HG03521 (cell line): ENCODE measurements at regions not wholly inside any gene's neighbourhood (a gene's known extent, or its start where the extent isn't known, plus 50 kb on each side); places are given as distances from the start of the nearest gene placed in this dataset.
"Not testable (repeated sequence)": the region's sequence is repeated elsewhere in the genome, so short reads cannot be mapped to it uniquely, and the experiment has no call there.

Source experiments
- ATAC-seq: cut with Tn5 transposase; IDR thresholded peaks from one replicate; pipeline ENCODE4 v1.9.1; 2021; ENCODE audit warnings: mild to moderate bottlenecking, moderate library complexity; ENCODE audit not compliant: unreplicated experiment

DNA sequence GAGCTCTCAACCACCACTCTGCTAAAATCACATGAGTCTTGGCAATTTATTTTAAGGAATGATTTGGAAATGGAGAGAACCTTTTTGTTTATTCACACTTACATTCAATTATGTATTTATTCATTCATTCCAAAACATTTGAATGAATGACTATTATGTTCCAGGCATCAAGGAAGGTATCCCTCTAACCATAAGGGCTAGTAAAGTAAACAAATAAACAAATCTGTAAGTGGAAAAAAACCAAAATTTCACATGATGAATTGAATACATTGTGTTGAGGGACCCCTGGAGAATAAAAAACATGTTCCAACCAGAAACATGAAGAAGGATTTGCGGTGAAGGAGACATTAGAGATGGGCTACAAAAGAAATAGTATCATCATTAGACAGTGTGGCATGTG, 677.8 kb downstream of the TOX3 start:
- ATAC-seq, result no peak

DNA sequence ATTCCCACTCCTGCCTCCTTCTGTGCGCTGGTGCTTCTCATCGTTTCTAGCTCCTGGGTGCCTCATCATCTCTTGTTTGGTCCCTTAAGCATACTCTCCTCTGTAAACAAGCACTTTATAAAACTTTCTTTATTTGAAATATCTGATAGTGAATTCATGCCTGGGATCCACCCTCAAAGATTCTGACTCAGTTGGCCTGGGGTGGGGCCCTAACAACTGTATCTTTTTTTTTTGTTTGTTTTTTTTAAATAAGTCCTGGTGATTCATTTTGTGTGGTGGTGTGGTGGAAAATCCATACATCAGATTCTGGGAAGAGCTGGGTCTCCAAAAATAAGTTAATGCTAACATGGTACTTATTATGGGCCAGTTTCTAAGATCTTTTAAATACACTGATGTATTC, 678.3 kb downstream of the TOX3 start:
- ATAC-seq, result no peak

DNA sequence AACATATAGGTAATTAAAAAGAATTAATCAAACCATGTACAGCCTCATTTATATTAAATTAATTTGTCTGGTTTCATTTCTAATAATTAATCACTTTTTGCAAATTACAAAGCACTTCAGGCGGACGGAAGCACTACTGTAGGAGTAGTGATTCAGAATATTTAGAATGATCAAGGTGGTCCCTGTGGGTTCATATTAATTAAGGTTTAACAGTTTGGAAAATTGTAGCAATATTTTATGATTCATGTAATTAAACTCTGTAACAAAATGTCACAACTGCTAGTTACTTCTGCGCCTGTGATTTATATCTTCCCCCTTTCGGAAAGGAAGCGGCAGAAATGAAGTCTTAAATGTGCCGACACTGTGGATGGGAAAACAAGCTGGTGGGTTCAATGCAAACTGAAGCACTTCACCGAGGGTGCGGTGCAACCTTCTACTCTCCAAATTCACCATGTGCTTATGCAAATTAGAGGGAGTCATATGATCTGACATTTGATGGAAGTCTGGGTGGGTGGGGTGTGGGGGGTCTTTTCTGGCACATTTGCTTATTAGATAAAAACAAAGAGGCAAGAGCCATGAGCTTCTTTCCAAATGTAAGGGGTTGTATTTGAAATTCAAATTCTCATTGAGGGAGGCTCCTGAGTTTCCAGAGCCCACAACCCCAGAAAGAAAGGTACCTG, 679.4 kb downstream of the TOX3 start:
- no peak for ATAC-seq

DNA sequence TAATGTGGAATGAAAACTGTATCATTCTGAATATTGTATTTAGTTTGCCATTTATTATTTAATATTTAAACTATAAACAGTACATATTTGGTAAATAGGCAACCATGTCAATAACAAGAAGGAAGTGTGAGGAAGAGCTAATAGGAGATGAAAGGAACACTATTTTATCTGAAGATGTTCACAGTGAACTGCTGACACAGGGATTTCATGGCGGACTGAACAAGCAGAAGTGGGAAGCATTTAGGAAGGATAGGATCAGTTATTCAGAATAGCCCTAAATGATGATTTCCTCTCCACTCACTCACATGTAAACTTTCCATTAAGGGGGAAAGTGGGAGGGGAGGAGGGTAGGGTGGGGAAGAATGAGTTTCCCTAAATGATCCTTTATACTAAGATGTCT, 682.4 kb downstream of the TOX3 start:
- no peak for ATAC-seq

DNA sequence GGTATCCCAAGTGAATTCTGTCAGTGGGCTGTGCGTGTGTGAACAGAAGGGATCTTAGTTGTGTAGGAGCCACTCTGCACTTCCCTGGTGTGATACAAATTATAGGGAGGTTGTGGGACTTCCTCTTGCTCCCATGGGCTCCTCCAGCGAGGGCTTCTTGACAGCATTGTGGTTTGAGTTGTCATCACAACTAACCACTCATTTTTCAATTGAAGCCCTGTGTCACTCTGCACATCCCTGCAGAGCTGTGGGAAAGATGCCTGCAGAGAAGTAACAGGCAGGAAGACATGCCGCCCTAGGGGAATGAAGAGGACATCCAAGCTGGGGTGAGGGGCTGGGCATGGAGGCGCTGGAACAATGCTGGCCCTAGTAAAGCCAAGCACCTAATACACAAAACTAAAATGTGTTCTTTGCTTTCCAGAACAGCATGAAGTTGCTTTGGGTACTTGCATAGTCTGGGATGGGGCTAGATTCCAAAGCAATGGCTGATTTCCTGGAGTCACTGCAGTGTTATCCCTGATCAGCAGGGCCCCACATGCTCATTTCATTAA, 692.5 kb downstream of the TOX3 start:
- ATAC-seq, result no peak

DNA sequence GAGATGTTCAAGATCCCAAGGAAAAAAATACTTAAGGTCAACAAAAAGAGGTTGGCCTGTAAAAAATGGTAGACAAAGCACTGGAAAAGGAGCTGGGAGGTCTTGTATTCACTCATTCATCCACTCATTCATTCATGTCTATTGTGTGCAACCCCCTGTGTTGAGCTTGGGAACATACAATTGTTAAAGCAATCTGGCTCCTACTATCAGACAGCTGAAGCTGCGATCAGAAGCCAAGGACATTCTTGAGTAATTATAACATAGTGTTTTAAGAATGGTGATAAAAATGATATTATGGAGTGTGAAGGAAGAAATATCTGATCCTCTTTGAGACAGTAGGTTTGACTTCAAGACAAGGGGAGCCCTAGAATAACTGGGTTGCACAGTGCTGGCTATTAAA, 693.4 kb downstream of the TOX3 start:
- ATAC-seq, result no peak

DNA sequence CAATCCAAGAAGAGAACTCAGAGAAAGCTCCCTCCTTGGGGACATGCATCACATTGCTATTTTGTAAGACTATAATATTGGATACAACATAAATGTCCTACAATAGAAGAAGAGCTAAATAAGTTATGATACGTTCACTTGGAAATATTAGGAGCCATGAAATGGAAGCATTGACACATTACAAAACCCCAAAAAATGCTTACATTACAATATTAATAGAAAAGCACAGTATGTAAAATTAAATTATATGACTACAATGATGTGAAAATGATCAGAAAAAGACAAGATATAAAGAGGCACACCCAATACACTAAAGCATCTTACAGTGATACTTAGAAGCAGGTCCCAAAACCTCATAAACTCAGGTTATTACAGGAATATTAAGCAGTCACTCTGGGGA, 694.1 kb downstream of the TOX3 start:
- ATAC-seq, result no peak

DNA sequence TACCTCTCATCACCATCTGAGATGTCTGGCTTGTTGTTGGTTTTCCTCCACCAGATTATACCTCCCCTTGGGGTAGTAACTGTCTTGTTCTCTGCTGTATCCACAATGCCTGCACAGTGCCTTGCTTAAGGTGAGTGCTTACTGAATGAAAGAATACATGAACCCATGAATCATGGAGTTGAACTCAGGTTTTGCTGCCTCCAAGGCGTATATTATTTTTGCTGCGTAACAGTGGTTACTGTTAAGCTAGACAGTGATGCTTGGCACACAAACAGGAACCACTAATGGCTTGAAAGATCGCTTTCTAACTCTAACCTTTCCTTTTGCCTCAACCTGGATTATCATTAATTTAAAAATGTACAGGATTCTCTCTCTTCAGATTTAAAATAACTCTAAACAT, 695.8 kb downstream of the TOX3 start:
- ATAC-seq, result no peak

DNA sequence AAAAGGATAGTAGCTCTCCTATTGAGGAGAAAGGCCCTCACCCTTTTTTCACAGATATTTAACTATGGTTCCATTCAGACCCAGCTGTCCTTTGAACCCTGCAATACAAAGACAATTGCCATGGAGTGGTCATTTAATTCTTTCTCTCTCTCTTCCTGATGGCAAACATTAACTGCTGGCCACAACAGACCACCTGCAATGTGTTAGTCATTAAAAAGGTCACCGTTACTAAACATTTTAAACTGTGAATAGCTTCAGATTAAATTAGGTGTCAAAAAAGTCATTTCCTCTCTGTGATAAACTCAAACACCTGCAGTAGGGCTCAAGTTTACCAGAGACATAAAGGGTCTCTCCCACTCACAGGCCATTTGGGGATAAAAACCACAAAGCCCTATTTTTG, 697.2 kb downstream of the TOX3 start:
- ATAC-seq, result no peak

DNA sequence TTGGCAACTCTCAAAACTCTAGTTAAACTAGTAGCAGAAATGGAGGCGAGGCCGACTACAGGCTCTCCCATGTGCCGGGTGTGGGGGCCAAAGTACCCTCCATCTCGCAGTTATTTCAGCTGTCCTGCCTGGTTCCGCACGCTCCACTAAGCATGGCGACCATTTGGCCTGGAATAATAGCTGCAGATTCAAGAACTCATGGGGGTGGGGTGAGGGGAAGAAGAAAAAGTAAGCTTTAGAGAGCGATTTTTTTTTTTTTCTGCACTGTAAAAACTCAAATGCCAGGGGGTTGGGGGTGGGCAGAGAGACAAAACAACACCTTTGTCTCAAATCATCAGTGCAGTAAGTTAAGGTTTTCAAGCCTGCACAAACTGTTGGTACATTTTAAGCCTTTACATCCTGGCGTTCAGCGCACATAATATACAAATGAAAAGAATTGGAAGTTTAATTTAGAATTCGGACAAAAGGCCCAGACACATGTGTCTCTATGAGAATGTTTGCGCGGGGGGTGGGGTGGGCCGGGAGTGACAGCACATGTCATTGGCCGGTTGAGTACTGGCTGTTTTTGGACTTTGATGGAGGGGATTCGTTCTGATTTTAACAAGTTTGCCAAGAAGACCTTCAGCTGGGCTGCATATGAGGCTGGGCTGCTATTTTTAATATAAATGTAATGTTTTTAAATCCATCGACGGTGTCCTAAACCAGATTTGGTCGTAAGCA, 694.7 kb upstream of the SALL1 start:
- no peak for ATAC-seq

DNA sequence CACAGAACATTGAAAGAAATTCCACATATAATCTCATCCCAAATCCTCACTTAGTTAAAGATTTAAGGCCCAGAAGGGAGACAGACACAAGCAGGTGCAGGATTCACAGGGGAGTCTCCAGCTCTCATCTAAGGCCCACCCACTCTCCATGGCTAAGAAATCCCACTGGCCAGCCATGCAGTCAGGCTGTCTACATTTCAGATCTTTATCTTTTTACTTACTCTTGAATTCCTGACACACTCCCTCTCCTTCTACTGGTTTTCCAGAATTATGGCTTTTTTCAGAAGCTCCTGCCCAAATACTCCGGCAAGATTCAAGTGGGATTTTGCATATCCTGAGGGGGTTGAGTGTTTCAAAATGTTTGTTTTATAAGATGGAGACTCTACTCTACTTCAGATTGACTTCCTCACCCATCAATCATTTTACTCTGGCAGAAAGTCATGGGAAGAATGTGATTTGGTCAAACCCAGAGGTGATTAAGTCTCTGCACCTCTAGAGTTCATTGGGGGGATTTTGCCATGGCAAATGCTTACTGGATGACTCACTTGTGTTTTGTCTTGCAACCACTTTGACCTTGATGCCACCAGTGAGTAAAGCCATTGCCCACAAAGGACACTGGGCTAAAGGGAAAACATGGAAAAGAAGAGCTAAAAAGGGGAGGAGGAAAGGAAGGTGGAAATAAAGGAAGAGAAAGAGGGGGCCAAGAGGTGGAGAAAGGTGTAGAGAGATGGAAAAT, 688.8 kb upstream of the SALL1 start:
- no peak for ATAC-seq

DNA sequence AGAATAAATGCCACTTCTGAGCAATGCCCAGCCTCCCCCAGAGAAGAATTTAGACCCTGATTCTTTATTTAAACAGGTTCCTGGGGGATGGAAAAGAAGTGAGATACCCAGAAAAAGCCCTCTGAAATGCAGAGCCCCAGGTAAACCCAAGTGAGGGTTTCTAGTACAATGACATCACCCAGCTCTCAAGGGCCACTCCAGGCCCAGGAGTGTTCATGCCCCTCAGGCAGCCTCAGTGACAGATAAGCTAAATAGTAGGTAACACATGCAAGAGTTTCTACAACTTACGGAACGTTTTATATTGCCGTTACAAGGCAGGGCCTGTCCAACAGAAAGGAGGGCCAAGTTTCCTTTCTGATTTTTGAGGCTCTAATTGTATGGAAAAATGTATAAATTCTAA, 683.7 kb upstream of the SALL1 start:
- no peak for ATAC-seq

DNA sequence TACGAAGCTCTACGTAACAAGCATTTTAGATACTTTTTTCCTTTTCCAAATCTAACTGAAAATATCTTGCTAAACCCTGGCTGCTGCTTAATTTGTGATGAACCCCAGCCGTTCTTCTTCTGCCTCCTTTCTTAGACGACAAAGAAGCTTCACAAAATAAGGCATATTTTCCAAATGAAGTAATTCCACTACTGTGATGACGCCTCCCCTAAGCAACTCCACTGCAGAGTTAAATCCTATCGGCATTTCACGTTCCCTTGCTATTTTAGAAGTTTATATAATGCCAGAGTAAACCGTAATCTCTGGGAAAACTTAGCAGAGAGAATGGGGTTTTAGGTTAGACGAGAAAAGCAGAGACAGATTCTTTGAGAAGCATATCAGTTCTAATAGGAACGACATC, 683.1 kb upstream of the SALL1 start:
- no peak for ATAC-seq

DNA sequence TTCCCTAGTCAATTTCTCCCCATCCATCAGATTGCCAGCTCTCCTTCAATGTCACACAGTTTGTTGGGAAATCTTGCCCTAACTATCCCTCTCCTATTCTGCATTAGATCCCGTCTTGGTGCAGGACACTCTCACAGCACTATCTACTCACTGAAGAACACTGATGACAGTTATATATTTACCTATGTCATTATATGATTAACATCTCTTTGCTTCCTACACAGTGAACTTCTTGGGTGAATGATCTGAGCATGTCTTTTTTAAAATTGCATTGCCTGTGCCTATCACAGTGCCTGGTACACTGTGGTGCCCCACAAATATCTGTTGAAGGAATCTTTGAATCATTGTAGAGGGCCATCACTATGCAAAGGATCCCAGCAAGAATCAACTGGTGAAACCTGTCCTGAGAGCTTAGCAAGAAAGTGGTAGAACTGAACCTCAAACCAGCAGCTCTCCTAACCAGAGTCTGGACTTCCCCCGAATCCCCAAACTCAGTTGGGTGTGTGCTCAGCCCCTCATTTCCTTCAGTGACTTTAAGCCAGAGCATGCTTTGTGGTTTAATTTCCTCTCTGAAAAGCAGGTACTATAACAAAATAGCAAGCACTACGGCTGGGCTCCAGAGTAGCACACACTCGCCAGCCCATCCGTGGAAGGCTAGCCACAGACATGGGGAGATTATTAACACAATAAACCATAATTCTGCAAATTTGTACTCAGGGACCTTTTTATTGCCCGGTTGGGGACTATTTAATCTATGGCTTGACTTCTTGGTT, 680.7 kb upstream of the SALL1 start:
- ATAC-seq, result no peak

DNA sequence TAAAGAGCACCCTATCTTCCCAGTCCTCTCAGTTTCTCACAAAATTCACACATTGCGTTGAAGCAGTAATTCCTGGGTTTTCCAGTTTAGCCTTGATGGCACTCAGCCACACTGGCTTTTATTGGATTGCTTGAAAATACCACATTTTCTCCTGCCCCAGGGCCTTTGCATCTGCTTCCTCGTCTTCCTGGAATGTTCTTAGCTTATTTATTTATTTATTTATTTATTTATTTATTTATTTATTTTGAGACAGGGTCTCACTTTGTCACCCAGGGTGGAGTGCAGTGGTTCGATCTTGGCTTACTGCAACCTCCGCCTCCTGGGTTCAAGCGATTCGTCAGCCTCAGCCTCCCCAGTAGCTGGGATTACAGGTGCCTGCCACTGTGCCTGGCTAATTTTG, 680.0 kb upstream of the SALL1 start:
- not testable (repeated sequence) for ATAC-seq

DNA sequence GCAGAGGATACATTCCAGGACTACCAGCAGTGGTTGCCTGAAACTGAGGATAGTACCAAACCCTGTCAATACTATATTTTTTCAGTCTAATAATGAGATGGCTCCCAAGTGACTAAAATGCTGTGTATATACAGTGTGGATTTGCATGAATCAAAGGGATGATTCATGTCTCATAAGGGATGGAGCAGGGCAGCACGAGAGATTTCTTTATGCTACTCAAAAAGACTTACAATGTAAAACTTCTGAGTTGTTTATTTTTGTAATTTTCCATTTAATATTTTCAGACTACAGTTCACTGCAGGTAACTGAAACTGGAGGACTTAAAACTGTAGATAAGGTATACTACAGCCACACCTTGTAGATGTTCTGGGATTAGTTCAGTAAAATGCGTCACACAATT, 674.7 kb upstream of the SALL1 start:
- ATAC-seq, result no peak

DNA sequence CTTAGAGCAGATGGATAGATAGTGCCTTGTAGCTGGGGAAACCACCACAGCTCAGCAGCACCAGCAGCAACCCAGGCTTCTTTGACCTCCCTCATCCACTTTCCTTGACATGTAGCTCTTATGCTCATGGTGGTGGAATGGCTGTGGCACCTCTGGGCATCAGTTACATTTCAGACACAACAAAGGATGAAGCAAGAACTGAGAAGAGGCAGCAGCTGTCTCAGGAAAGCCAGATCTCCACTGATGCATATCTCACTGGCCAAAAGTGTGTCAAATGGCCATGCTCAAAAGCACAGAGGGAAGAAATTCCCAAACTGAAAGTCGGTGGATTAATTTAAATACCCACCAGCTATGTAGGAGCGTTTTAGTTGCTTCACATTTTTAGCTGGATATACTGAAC, 671.4 kb upstream of the SALL1 start:
- no peak for ATAC-seq

DNA sequence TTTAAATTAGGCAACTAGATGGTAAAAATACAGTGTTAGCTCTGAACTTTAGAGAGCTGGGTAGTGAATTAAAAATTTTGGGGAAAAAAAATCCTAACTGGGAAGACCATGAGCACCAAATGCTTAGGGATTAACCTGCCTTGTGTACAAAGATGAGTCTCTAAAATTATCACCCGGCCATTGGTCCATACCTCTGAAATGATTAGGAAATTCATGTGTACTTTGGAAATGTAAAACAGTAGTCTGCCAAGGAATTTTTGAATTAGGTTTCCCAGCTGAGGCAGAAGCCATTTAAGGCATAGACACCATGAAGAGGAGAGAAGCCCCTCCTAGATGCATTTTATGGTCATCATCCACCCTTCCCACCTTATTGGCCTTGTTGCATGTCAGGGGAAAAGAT, 670.5 kb upstream of the SALL1 start:
- no peak for ATAC-seq

DNA sequence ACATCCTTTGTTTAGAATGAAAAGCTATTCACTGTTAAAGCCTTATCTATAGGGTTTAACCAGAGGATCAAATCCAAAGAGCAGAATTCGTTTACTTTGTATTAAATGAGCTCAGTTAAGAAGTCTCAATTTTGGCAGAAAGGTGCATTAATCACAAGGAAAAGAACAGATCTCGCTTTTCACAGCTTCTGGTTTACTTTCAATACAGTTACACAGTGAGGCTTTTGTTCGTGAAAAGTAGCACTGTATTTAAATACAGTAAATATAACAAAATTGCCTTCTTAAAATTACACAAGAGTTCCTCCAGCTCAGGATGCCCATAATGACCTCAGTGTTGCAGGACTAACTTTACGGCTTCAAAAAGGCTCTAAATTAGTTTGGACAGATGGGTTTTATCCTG, 669.1 kb upstream of the SALL1 start:
- no peak for ATAC-seq

DNA sequence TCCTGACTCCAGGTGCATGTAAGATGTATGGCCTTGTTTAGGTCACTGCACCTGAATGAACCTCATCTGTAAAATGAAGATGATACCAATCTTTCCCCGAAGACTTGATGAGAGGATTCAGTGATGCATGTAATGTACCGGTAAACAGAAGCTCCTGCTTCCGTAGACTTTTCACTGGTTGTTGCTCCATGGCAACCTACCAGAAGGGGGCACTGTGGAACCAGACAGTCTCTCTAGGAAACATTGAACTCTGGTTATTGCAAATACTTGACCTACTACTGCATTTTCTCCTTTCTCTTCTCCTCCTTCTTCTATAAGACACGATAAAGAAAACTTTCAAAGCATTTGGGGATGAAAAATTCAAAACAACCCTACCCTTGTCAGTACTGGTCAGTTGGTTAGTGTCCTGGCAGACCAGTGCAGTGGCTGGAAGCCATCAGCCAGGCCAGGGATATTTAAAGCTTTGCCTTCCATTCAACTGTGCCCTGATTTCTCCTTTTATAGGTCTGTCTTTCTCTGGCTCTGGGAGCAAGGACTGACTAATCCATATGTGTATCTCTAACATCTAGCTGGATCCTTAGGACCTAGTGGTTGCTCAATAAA, 667.4 kb upstream of the SALL1 start:
- ATAC-seq, result no peak

DNA sequence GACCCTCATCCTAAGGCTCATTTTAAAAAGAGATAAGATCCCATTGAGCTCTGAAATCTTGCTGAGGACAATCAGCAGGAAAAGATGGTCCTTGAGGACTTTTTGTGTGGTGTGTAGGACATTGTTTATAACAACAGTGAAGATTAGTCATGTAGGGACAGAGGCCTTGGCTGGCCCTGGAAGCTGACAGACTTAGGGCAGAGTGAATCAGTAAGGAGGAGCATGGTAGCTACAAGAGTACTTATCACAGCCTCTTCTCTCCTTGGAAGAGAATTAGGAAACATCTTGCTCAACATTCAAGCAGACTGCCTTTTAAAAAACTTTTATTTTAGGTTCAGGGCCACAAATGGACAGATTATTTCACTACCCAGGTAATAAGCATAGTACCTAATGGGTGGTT, 665.9 kb upstream of the SALL1 start:
- ATAC-seq, result no peak
